ENCODE measurements at regions not wholly inside any gene's neighbourhood (a gene's known extent, or its start where the extent isn't known, plus 50 kb on each side); places are given as distances from the start of the nearest gene placed in this dataset.
"Not testable (repeated sequence)": the region's sequence is repeated elsewhere in the genome, so short reads cannot be mapped to it uniquely, and the experiment has no call there.

DNA sequence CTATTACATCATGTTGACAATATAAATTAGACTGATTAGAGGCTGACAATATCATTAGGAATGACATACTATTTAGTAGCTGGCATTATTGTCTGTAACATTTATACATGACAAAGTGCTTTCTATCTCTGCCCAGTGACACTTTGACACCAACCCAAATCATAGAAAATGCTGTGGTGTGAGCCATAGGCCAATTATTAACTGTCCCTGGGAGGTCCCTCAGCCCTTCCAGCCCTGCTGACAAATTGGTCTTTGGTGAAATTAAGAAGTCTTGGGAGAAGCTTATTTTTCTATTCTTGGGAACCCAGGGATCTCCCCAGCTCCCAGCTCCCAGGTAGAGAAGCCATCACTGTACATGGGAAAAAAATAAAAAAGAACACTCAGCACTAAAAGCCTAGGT is 179.6 kb downstream of the AIPL1 start:
- no peaks in the 10 kb centered on the region for H3K9me3 Mint-ChIP-seq (ENCODE audit: low read depth)
- no peaks in the 10 kb centered on the region for H3K36me3 Mint-ChIP-seq (ENCODE audit: low read depth)
- TF ChIP-seq, protein P1, sequence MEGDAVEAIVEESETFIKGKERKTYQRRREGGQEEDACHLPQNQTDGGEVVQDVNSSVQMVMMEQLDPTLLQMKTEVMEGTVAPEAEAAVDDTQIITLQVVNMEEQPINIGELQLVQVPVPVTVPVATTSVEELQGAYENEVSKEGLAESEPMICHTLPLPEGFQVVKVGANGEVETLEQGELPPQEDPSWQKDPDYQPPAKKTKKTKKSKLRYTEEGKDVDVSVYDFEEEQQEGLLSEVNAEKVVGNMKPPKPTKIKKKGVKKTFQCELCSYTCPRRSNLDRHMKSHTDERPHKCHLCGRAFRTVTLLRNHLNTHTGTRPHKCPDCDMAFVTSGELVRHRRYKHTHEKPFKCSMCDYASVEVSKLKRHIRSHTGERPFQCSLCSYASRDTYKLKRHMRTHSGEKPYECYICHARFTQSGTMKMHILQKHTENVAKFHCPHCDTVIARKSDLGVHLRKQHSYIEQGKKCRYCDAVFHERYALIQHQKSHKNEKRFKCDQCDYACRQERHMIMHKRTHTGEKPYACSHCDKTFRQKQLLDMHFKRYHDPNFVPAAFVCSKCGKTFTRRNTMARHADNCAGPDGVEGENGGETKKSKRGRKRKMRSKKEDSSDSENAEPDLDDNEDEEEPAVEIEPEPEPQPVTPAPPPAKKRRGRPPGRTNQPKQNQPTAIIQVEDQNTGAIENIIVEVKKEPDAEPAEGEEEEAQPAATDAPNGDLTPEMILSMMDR (IDR thresholded peaks at IDR 0.05) = no peak
- H3K4me3 Mint-ChIP-seq (ENCODE audit: unreplicated experiment) = no peak overlapping the region
- no peak overlapping the region for H3K27ac Mint-ChIP-seq (ENCODE audit: unreplicated experiment)
- H3K4me1 Mint-ChIP-seq (ENCODE audit: low read depth) = peaks cover 7% of the 10 kb centered on the region
- peaks cover 4% of the 10 kb centered on the region for H3K27me3 Mint-ChIP-seq (ENCODE audit: low read depth)
- DNase-seq (ENCODE audit: low spot score) = no peak

DNA sequence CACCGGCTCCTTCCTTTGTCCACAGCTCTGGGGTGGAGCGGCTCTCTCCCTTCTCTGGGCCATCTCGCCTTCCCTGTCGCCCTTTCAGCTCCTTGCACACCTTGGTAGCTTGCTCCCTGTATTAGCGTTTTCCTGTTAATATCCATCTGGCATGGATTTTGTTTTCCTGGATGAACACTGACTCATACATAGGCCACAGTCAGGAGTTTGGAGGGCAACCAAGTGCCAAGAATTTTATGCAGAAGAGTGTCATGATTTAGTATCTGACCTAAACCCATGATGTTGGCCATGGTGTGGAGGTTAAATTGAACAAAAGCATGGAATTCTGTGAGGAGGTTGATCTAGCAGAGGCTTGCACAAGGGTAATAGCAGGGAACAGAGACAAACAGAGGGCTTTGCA is 180.9 kb downstream of the AIPL1 start:
- Mint-ChIP-seq H3K36me3 (ENCODE audit: low read depth) (no peaks in the 10 kb centered on the region), H3K4me1 (ENCODE audit: low read depth) (peaks cover 7% of the 10 kb centered on the region), H3K9me3 (ENCODE audit: low read depth) (no peaks in the 10 kb centered on the region), H3K27ac (ENCODE audit: unreplicated experiment) (no peak overlapping the region), H3K27me3 (ENCODE audit: low read depth) (peaks cover 6% of the 10 kb centered on the region), H3K4me3 (ENCODE audit: unreplicated experiment) (no peak overlapping the region)
- DNase-seq (ENCODE audit: low spot score) = no peak
- TF ChIP-seq, protein P1 (IDR thresholded peaks at IDR 0.05) = no peak

DNA sequence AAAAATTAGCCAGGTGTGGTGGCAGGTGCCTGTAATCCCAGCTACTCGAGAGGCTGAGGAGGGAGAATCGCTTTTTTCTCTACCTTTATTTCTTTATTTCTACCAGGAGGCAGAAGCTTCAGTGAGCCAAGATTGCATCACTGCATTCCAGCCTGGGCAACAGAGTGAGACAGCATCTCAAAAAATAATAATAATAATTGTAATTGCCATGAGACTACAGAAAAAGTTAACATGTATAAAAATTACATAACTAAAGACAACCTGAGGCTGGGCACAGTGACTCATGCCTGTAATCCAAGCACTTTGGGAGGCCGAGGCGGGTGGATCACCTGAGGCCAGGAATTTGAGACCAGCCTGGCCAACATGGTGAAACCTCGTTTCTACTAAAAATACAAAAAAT is 181.5 kb downstream of the WSCD1 start:
- H3K27me3 Mint-ChIP-seq (ENCODE audit: low read depth); H3K4me3 Mint-ChIP-seq (ENCODE audit: unreplicated experiment); H3K4me1 Mint-ChIP-seq (ENCODE audit: low read depth); H3K9me3 Mint-ChIP-seq (ENCODE audit: low read depth); H3K36me3 Mint-ChIP-seq (ENCODE audit: low read depth); DNase-seq (ENCODE audit: low spot score); H3K27ac Mint-ChIP-seq (ENCODE audit: unreplicated experiment): not testable (repeated sequence)

DNA sequence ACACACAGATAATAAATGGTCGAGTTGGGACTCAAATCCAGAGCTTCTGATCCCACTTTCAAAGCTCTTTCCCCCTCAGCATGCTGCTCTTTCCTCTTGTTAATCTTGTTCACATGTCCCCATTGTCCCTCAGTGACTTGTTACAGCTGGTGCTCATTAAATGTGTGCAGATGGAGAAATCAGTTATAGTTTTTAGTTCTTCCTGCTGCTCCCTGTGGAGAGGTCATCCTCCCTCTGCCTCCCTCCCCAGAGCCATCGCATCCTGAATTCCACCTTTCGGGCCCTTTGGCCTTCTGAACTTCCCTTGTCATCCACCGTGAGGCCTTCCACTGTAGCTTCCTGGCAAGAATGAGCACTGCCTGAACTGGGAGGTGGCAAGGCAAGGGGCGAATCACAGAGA is 179.6 kb downstream of the WSCD1 start:
- H3K4me3 Mint-ChIP-seq (ENCODE audit: unreplicated experiment) = no peak overlapping the region

DNA sequence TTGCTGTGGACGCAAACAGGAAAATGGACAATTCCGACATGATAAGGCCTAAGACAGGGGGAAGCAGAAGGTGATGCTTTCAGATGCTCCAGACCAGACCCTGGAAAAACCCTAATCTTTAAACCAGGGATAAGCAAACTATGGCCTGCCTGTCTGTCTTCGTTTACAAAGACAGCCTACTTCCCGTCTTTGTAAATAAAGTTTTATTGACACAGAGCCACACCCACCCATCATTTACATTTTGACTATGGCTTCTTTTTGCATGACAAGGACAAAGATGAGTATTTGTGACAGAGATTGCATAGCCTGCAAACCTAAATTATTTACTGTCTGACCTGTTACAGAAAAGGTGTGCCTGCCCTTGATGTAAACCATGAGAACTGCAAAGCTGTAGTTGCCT is 177.9 kb downstream of the WSCD1 start:
- TF ChIP-seq, protein P1 (IDR thresholded peaks at IDR 0.05) = no peak
- Mint-ChIP-seq H3K4me3 (ENCODE audit: unreplicated experiment) (no peak overlapping the region), H3K27me3 (ENCODE audit: low read depth) (peaks cover 28% of the 10 kb centered on the region), H3K9me3 (ENCODE audit: low read depth) (no peaks in the 10 kb centered on the region), H3K36me3 (ENCODE audit: low read depth) (no peaks in the 10 kb centered on the region), H3K4me1 (ENCODE audit: low read depth) (no peaks in the 10 kb centered on the region), H3K27ac (ENCODE audit: unreplicated experiment) (no peak overlapping the region)
- no peak for DNase-seq (ENCODE audit: low spot score)

More for the DNA sequence above, 179.6 kb downstream of the WSCD1 start:
- Mint-ChIP-seq H3K27me3 (ENCODE audit: low read depth) (peaks cover 13% of the 10 kb centered on the region), H3K4me1 (ENCODE audit: low read depth) (no peaks in the 10 kb centered on the region), H3K36me3 (ENCODE audit: low read depth) (no peaks in the 10 kb centered on the region), H3K9me3 (ENCODE audit: low read depth) (no peaks in the 10 kb centered on the region), H3K27ac (ENCODE audit: unreplicated experiment) (no peak overlapping the region)
- TF ChIP-seq, protein P1 (IDR thresholded peaks at IDR 0.05) = no peak
- DNase-seq (ENCODE audit: low spot score) = no peak

DNA sequence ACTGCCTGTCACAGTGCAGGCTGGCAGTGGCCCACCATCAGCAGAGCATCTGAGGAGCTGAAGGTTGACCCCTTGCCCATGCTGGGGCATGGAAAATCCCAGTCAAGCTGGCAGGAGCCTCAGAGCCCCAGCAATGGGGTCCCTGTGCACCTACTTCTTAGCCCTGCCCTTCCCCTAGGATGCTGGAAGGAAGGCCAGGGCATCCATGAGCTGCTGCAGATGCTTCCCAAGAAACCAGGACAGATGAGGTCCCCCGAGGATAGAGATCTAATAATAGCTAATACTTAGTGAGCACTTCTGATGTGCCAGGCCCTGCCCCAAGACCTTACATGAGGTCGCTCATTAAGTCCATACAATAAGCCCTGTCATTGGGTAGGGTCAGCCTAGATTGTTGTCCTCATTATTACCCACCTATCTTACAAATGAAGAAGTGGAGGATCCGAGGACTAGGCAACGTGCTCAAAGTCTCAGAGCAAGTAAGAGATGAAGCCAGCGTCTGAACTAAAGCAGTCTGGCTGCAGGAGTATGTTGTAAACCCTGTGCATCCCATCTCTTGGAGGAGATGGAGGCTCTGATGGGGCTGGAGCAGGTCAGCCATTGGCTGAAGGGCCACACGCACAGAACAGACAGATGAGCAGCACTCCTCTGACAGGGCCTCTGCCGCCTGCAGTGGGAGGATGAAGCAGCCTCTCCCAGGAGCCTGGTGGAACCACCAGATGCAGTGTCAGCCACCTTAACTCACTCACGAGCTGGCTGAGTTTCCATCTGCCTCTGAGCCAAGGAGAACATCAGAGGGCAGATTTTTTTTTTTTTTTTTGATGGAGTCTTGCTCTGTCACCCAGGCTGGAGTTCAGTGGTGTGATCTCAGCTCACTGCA is 175.4 kb downstream of the WSCD1 start:
- peaks cover 44% of the 10 kb centered on the region for H3K27me3 Mint-ChIP-seq (ENCODE audit: low read depth)
- TF ChIP-seq, protein P1 (IDR thresholded peaks at IDR 0.05) = no peak

More for the DNA sequence above, 175.4 kb downstream of the WSCD1 start:
- no peaks in the 10 kb centered on the region for H3K9me3 Mint-ChIP-seq (ENCODE audit: low read depth)
- no peak overlapping the region for H3K4me3 Mint-ChIP-seq (ENCODE audit: unreplicated experiment)
- H3K36me3 Mint-ChIP-seq (ENCODE audit: low read depth) = peaks cover under 1% of the 10 kb centered on the region
- no peaks in the 10 kb centered on the region for H3K4me1 Mint-ChIP-seq (ENCODE audit: low read depth)
- DNase-seq (ENCODE audit: low spot score) = no peak
- H3K27ac Mint-ChIP-seq (ENCODE audit: unreplicated experiment) = no peak overlapping the region

Data from chondrocyte (in vitro differentiated cells).